ENCODE measurements at regions not wholly inside any gene's neighbourhood (a gene's known extent, or its start where the extent isn't known, plus 50 kb on each side); places are given as distances from the start of the nearest gene placed in this dataset.

DNA sequence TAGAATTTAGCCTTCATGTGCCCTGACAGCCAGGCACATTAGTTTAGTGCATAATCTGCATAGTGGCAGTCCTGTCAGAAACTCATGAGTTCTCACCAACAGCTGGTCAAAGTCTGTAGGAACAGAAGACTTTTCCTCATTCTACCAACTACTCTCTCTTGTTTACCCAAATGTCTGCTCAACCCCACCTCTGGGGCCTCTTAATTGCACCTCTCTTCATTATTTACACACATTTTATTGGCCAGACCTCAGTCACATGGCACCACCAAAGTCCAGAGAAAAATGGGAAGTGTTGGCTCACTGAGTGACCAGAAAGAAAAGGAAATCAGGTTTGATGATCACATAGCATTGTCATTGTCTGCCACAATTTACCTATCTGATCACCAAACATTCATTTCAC lies 114.6 kb upstream of the PLXNC1 start:
- in situ Hi-C loops (cut with MboI) = no loop called here
- TF ChIP-seq SIX5 (IDR thresholded peaks at IDR 0.05; ENCODE audit: low read depth, low read length, severe bottlenecking) = no peak
- TF ChIP-seq STAT1 (conservative IDR thresholded peaks at IDR 0.05) = no peak
- TF ChIP-seq, protein P1, sequence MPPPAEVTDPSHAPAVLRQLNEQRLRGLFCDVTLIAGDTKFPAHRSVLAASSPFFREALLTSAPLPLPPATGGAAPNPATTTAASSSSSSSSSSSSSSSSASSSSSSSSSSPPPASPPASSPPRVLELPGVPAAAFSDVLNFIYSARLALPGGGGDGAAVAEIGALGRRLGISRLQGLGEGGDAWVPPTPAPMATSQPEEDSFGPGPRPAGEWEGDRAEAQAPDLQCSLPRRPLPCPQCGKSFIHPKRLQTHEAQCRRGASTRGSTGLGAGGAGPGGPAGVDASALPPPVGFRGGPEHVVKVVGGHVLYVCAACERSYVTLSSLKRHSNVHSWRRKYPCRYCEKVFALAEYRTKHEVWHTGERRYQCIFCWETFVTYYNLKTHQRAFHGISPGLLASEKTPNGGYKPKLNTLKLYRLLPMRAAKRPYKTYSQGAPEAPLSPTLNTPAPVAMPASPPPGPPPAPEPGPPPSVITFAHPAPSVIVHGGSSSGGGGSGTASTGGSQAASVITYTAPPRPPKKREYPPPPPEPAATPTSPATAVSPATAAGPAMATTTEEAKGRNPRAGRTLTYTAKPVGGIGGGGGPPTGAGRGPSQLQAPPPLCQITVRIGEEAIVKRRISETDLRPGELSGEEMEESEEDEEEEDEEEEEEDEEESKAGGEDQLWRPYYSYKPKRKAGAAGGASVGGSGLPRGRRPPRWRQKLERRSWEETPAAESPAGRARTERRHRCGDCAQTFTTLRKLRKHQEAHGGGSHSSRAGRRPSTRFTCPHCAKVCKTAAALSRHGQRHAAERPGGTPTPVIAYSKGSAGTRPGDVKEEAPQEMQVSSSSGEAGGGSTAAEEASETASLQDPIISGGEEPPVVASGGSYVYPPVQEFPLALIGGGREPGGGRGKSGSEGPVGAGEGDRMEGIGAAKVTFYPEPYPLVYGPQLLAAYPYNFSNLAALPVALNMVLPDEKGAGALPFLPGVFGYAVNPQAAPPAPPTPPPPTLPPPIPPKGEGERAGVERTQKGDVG (CRISPR knock-in tag; IDR thresholded peaks at IDR 0.05) = no peak
- TF ChIP-seq NFXL1 (IDR thresholded peaks at IDR 0.05; ENCODE audit: borderline replicate concordance) = no peak
- no peak for TF ChIP-seq MTA3 (IDR thresholded peaks at IDR 0.05; ENCODE audit: borderline replicate concordance, low read length)
- Histone ChIP-seq H3K4me1 (ENCODE audit: control insufficient read depth, insufficient read depth, low read length) (no peaks in the 10 kb centered on the region), H3K36me3 (ENCODE audit: control insufficient read depth in 2 of 2, insufficient read depth in 2 of 2, low read length in 1 of 2) (no peaks in the 10 kb centered on the region), H3K4me2 (ENCODE audit: control insufficient read depth, insufficient read depth) (no peak overlapping the region), H3K27ac (ENCODE audit: control insufficient read depth, insufficient read depth) (no peak overlapping the region), H3K9ac (ENCODE audit: control insufficient read depth, insufficient read depth, low read length) (no peak overlapping the region), H3K79me2 (ENCODE audit: control insufficient read depth, insufficient read depth, low read length) (no peaks in the 10 kb centered on the region), H3K4me3 (no peak overlapping the region), H3K9me3 (replicated peaks; ENCODE audit: control insufficient read depth, insufficient read depth, low read length) (no peaks in the 10 kb centered on the region), H3K27me3 (replicated peaks in 1 of 2; ENCODE audit: control insufficient read depth in 2 of 2, insufficient read depth in 2 of 2, low read length in 1 of 2) (no peaks in the 10 kb centered on the region; a peak in 1 of 4 replicates), H2AFZ (ENCODE audit: control insufficient read depth, low read depth, low read length) (no peak overlapping the region), H4K20me1 (ENCODE audit: control insufficient read depth, insufficient read depth) (no peaks in the 10 kb centered on the region)
- DNase-seq (ENCODE audit: low read depth, low spot score) = no peak
- ChIA-PET POLR2A (no interaction called here), RAD21 (ENCODE audit: unreplicated experiment) (no interaction called here), CTCF (interaction anchor here (0.6 kb wide), 1 partner anchor 1076 kb away, joined by 3 read pairs; no protein-coding TSS in a partner anchor), SMC1A (ENCODE audit: uncharacterized antibody, unreplicated experiment) (no interaction called here)
- intact Hi-C loops (cut with micrococcal nuclease; ENCODE audit: unreplicated experiment) = no loop called here
- ATAC-seq = no peak
- no TSS peak for BruUV-seq (replicated peaks)
- no peak for FAIRE-seq

DNA sequence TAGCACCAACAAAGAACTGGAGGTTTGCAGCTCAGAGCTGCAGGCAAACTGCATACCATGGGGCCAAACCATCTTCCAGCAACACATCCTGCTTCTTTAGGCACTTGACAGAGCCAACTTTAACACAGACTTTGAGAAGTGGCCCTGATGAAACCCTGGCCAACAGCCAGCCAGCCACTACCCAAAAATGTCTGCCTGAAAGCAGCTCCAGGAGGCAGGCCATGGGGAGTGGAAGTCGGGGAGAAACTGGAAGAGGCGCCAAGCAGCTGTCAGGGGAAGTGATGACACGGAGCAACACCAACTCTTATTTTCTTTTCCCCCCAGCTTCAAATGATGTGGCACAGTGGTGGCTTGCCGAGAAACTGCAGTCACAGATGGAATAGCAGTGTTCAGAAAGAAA lies 110.9 kb upstream of the PLXNC1 start:
- Histone ChIP-seq H3K27me3 (replicated peaks in 1 of 2; ENCODE audit: control insufficient read depth in 2 of 2, insufficient read depth in 2 of 2, low read length in 1 of 2) (no peaks in the 10 kb centered on the region; a peak in 2 of 4 replicates), H3K4me3 (no peak overlapping the region), H3K4me2 (ENCODE audit: control insufficient read depth, insufficient read depth) (no peak overlapping the region), H3K27ac (ENCODE audit: control insufficient read depth, insufficient read depth) (no peak overlapping the region), H3K36me3 (ENCODE audit: control insufficient read depth in 2 of 2, insufficient read depth in 2 of 2, low read length in 1 of 2) (no peaks in the 10 kb centered on the region), H3K79me2 (ENCODE audit: control insufficient read depth, insufficient read depth, low read length) (no peaks in the 10 kb centered on the region), H3K9me3 (replicated peaks; ENCODE audit: control insufficient read depth, insufficient read depth, low read length) (no peaks in the 10 kb centered on the region; the same call in 2 of the 3 replicates), H3K4me1 (ENCODE audit: control insufficient read depth, insufficient read depth, low read length) (no peaks in the 10 kb centered on the region), H4K20me1 (ENCODE audit: control insufficient read depth, insufficient read depth) (no peaks in the 10 kb centered on the region), H3K9ac (ENCODE audit: control insufficient read depth, insufficient read depth, low read length) (no peak overlapping the region), H2AFZ (ENCODE audit: control insufficient read depth, low read depth, low read length) (no peak overlapping the region)
- 27% methylated on average over 4 of the region's 4 CpGs for WGBS (ENCODE audit: insufficient coverage, insufficient replicate concordance, low lambda C conversion rate, missing lambda C conversion rate)
- ChIA-PET CTCF (interaction anchor here (0.9 kb wide), 1 partner anchor 97 kb away, joined by 3 read pairs; no protein-coding TSS in a partner anchor), RAD21 (ENCODE audit: unreplicated experiment) (no interaction called here), POLR2A (no interaction called here), SMC1A (ENCODE audit: uncharacterized antibody, unreplicated experiment) (no interaction called here)
- intact Hi-C loops (cut with micrococcal nuclease; ENCODE audit: unreplicated experiment) (no loop called here), in situ Hi-C loops (cut with MboI) (no loop called here)
- ATAC-seq (no peak), DNase-seq (ENCODE audit: low read depth, low spot score) (no peak), FAIRE-seq (no peak)
- BruUV-seq (replicated peaks) = no TSS peak
- TF ChIP-seq, protein P2, sequence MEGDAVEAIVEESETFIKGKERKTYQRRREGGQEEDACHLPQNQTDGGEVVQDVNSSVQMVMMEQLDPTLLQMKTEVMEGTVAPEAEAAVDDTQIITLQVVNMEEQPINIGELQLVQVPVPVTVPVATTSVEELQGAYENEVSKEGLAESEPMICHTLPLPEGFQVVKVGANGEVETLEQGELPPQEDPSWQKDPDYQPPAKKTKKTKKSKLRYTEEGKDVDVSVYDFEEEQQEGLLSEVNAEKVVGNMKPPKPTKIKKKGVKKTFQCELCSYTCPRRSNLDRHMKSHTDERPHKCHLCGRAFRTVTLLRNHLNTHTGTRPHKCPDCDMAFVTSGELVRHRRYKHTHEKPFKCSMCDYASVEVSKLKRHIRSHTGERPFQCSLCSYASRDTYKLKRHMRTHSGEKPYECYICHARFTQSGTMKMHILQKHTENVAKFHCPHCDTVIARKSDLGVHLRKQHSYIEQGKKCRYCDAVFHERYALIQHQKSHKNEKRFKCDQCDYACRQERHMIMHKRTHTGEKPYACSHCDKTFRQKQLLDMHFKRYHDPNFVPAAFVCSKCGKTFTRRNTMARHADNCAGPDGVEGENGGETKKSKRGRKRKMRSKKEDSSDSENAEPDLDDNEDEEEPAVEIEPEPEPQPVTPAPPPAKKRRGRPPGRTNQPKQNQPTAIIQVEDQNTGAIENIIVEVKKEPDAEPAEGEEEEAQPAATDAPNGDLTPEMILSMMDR (IDR thresholded peaks at IDR 0.05 in 2 of 3, conservative IDR thresholded peaks at IDR 0.05 in 1 of 3; ENCODE audit: control insufficient read depth in 2 of 3, extremely low read depth in 1 of 3, insufficient read depth in 1 of 3, low read depth in 3 of 3, low read length in 3 of 3) = no peak
- TF ChIP-seq KDM1A (IDR thresholded peaks at IDR 0.05; ENCODE audit: borderline replicate concordance) = no peak
- TF ChIP-seq NR2C1 (IDR thresholded peaks at IDR 0.05) = no peak
- no peak for TF ChIP-seq JUNB (IDR thresholded peaks at IDR 0.05)
- TF ChIP-seq MEF2A (IDR thresholded peaks at IDR 0.05; ENCODE audit: insufficient read depth, low read depth, low read length) = no peak
- no peak for TF ChIP-seq ZSCAN29 (IDR thresholded peaks at IDR 0.05)
- no peak for TF ChIP-seq SIX5 (IDR thresholded peaks at IDR 0.05; ENCODE audit: low read depth, low read length, severe bottlenecking)
- TF ChIP-seq YBX1 (IDR thresholded peaks at IDR 0.05) = no peak
